Parathyroid adenoma (tissue), 2 donors: ENCODE measurements at regions not wholly inside any gene's neighbourhood (a gene's known extent, or its start where the extent isn't known, plus 50 kb on each side); places are given as distances from the start of the nearest gene placed in this dataset.
"Not testable (repeated sequence)": the region's sequence is repeated elsewhere in the genome, so short reads cannot be mapped to it uniquely, and the experiment has no call there.

Source experiments
- H2AFZ ChIP-seq: fragments of 300-600 bp; sonication (generic); one replicate; pipeline ENCODE4 v1.7.0; 2017; ENCODE audit warnings: antibody characterized with exemption, mild to moderate bottlenecking
- H3K27ac ChIP-seq: fragments of 300-600 bp; sonication (generic); one replicate; pipeline ENCODE4 v1.7.0; 2017
- H3K27me3 ChIP-seq: fragments of 300-600 bp; sonication (generic); one replicate; pipeline ENCODE4 v1.7.0; 2017; ENCODE audit warnings: low read length; ENCODE audit not compliant: control insufficient read depth, insufficient read depth
- H3K36me3 ChIP-seq: fragments of 300-600 bp; sonication (generic); one replicate; pipeline ENCODE4 v1.7.0; 2017; ENCODE audit warnings: low read length; ENCODE audit not compliant: control insufficient read depth, insufficient read depth
- H3K4me1 ChIP-seq: fragments of 300-600 bp; sonication (generic); one replicate; pipeline ENCODE4 v1.7.0; 2017; ENCODE audit warnings: control low read depth
- H3K4me2 ChIP-seq: fragments of 300-600 bp; sonication (generic); one replicate; pipeline ENCODE4 v1.7.0; 2017; ENCODE audit warnings: low read length
- H3K4me3 ChIP-seq: fragments of 300-600 bp; sonication (generic); one replicate; pipeline ENCODE4 v1.7.0; 2017; ENCODE audit warnings: low read depth, low read length
- H3K79me2 ChIP-seq: fragments of 300-600 bp; sonication (generic); one replicate; pipeline ENCODE4 v1.7.0; 2017; ENCODE audit warnings: control low read depth
- H3K9ac ChIP-seq: fragments of 300-600 bp; sonication (generic); one replicate; pipeline ENCODE4 v1.7.0; 2017; ENCODE audit warnings: mild to moderate bottlenecking
- H3K9me3 ChIP-seq: fragments of 300-600 bp; sonication (generic); one replicate; pipeline ENCODE4 v1.7.0; 2017; ENCODE audit warnings: low read length; ENCODE audit not compliant: control insufficient read depth
- CTCF ChIP-seq: fragments of 300-600 bp; sonication (generic); IDR thresholded peaks from one replicate; pipeline ENCODE4 v1.7.0; 2017; ENCODE audit warnings: antibody characterized with exemption, mild to moderate bottlenecking
- donor health status: primary hyperparathyroidism.

GRCh38 chr2:133888621-133889219, 320.5 kb upstream of the NCKAP5 start:
- Histone ChIP-seq H3K79me2 (no peaks in the 10 kb centered on the region), H3K4me2 (no peak overlapping the region), H3K9me3 (no peaks in the 10 kb centered on the region), H3K27me3 (no peaks in the 10 kb centered on the region), H3K9ac (no peak overlapping the region), H2AFZ (no peak overlapping the region), H3K36me3 (no peaks in the 10 kb centered on the region), H3K27ac (no peak overlapping the region), H3K4me3 (no peak overlapping the region), H3K4me1 (no peaks in the 10 kb centered on the region)
- TF ChIP-seq CTCF, result no peak

- no peak overlapping the region for H3K4me3 ChIP-seq
- H3K4me2 ChIP-seq, result no peak overlapping the region
- no peaks in the 10 kb centered on the region for H3K36me3 ChIP-seq
- H3K27ac ChIP-seq, result no peak overlapping the region
- H3K9me3 ChIP-seq, result no peaks in the 10 kb centered on the region
- no peak overlapping the region for H3K9ac ChIP-seq
- no peak overlapping the region for H2AFZ ChIP-seq
- no peaks in the 10 kb centered on the region for H3K27me3 ChIP-seq
- H3K4me1 ChIP-seq, result no peaks in the 10 kb centered on the region
- TF ChIP-seq CTCF, result no peak
- no peaks in the 10 kb centered on the region for H3K79me2 ChIP-seq
Measured at GRCh38 chr2:133892352-133892913, 324.2 kb upstream of the NCKAP5 start.

- H3K9ac ChIP-seq, result no peak overlapping the region
- no peak overlapping the region for H2AFZ ChIP-seq
- no peaks in the 10 kb centered on the region for H3K4me1 ChIP-seq
- no peak overlapping the region for H3K27ac ChIP-seq
- H3K79me2 ChIP-seq, result no peaks in the 10 kb centered on the region
- H3K9me3 ChIP-seq, result no peaks in the 10 kb centered on the region
- no peaks in the 10 kb centered on the region for H3K27me3 ChIP-seq
- H3K4me3 ChIP-seq, result no peak overlapping the region
- no peaks in the 10 kb centered on the region for H3K36me3 ChIP-seq
- no peak for TF ChIP-seq CTCF
- no peak overlapping the region for H3K4me2 ChIP-seq
Measured at GRCh38 chr2:133894429-133894828, 326.2 kb upstream of the NCKAP5 start.

GRCh38 chr2:133897838-133898237, 329.6 kb upstream of the NCKAP5 start:
- H3K4me1 ChIP-seq, H3K36me3 ChIP-seq, H3K27me3 ChIP-seq, H3K4me2 ChIP-seq, H3K27ac ChIP-seq, H3K9ac ChIP-seq, H3K79me2 ChIP-seq, H3K9me3 ChIP-seq, H2AFZ ChIP-seq, H3K4me3 ChIP-seq: not testable (repeated sequence)

- Histone ChIP-seq H2AFZ (no peak overlapping the region), H3K27ac (no peak overlapping the region), H3K27me3 (no peaks in the 10 kb centered on the region), H3K36me3 (no peaks in the 10 kb centered on the region), H3K4me1 (no peaks in the 10 kb centered on the region), H3K9me3 (no peaks in the 10 kb centered on the region), H3K4me3 (no peak overlapping the region), H3K79me2 (no peaks in the 10 kb centered on the region), H3K9ac (no peak overlapping the region), H3K4me2 (no peak overlapping the region)
- no peak for TF ChIP-seq CTCF
Measured at GRCh38 chr2:133900909-133901308, 332.6 kb upstream of the NCKAP5 start.
